HepG2 (cell line): ENCODE measurements at regions not wholly inside any gene's neighbourhood (a gene's known extent, or its start where the extent isn't known, plus 50 kb on each side); places are given as distances from the start of the nearest gene placed in this dataset.

ENCODE experiments used
- ATAC-seq: fragments of 200-7000 bp; cut with Tn5 transposase; 3 replicates; pipeline ENCODE4 v1.9.1; 2020; ENCODE audit warnings: mild to moderate bottlenecking, moderate library complexity
- BruUV-seq: library from RNA; stranded (reverse); fragments of 400-500 nt; replicated peaks from 2 replicates; lab custom pipeline; 2021; lab: Mats Ljungman, UMichigan
- CTCF ChIA-PET: fragments of 300-600 bp; formaldehyde crosslinking; extraction: SDS; loops from one replicate; lab custom pipeline; 2021; ENCODE audit warnings: low total read pairs, inconsistent platforms, low intra/inter-chr PET ratio; lab: Yijun Ruan, JAX
- POLR2A ChIA-PET: fragments of 350-600 bp; sonication (Branson Sonifier 250); formaldehyde crosslinking; loops from one replicate; lab custom pipeline; 2020; ENCODE audit warnings: antibody characterized with exemption, inconsistent platforms; lab: Yijun Ruan, JAX
- DNase-seq: peaks from one replicate; pipeline ENCODE4 v3.0.0-alpha.2; 2015; ENCODE audit warnings: low spot score
- FAIRE-seq: peaks from 3 replicates; lab custom pipeline; 2011; peaks lifted over from hg19 to GRCh38; lab: Jason Lieb, UNC
- H2AFZ ChIP-seq: one replicate; pipeline ENCODE4 v1.6.1; 2011; ENCODE audit warnings: low read length, inconsistent platforms
- H3K27ac ChIP-seq: fragments of 300-600 bp; 3 replicates; pipeline ENCODE4 v1.8.0; 2011; ENCODE audit warnings: mixed run types, mild to moderate bottlenecking, mixed read lengths, low read length, inconsistent platforms; ENCODE audit not compliant: insufficient read depth; ENCODE audit errors: extremely low read length
- H3K27me3 ChIP-seq, 2 experiments: fragments of 200-600 bp in 1 of 2; 2 replicates in 1 of 2; 3 replicates in 1 of 2; pipeline versions ENCODE4 v1.6.0 to v1.8.0; 2011; ENCODE audit warnings: low read length in 2 of 2, mild to moderate bottlenecking in 2 of 2, moderate library complexity in 2 of 2, inconsistent platforms in 1 of 2; ENCODE audit not compliant: insufficient read depth in 2 of 2, control insufficient read depth in 1 of 2
- H3K36me3 ChIP-seq, 2 experiments: fragments of 200-600 bp in 1 of 2; replicated peaks in 1 of 2; 2 replicates in 1 of 2; 3 replicates in 1 of 2; pipeline versions ENCODE4 v1.5.1 to v1.8.0; 2011; ENCODE audit warnings: low read length in 2 of 2, inconsistent platforms in 1 of 2; ENCODE audit not compliant: insufficient read depth in 2 of 2, control insufficient read depth in 1 of 2
- H3K4me1 ChIP-seq: 2 replicates; pipeline ENCODE4 v1.5.1; 2012; ENCODE audit warnings: low read length, inconsistent platforms; ENCODE audit not compliant: insufficient read depth
- H3K4me2 ChIP-seq: 2 replicates; pipeline ENCODE4 v1.6.0; 2011; ENCODE audit warnings: low read depth, low read length, inconsistent platforms
- H3K4me3 ChIP-seq, 3 experiments: fragments of 200-600 bp in 1 of 3; sonication (generic), shearing (Covaris generic) in 1 of 3; replicated peaks in 1 of 3; 2 replicates each; pipeline ENCODE4 v1.5.1; 2011 to 2016; ENCODE audit warnings: low read length in 3 of 3, inconsistent platforms in 2 of 3, low read depth in 2 of 3, mild to moderate bottlenecking in 2 of 3, control low read depth in 1 of 3, mixed read lengths in 1 of 3; ENCODE audit not compliant: insufficient read depth in 1 of 3
- H3K79me2 ChIP-seq: one replicate; pipeline ENCODE4 v1.6.1; 2011; ENCODE audit warnings: low read length, inconsistent platforms; ENCODE audit not compliant: insufficient read depth
- H3K9ac ChIP-seq: 2 replicates; pipeline ENCODE4 v1.6.0; 2011; ENCODE audit warnings: mild to moderate bottlenecking, low read depth, low read length, inconsistent platforms; ENCODE audit not compliant: insufficient read depth
- H3K9me3 ChIP-seq: 2 replicates; pipeline ENCODE4 v1.5.1; 2012; ENCODE audit warnings: mild to moderate bottlenecking, low read length
- H4K20me1 ChIP-seq: 2 replicates; pipeline ENCODE4 v1.6.0; 2011; ENCODE audit warnings: inconsistent platforms, mild to moderate bottlenecking, low read length, moderate library complexity; ENCODE audit not compliant: insufficient read depth
- DPF2 ChIP-seq: sonication (generic); formaldehyde crosslinking; IDR thresholded peaks from 2 replicates; pipeline ENCODE4 v1.4.0; 2020; ENCODE audit warnings: mild to moderate bottlenecking, low read depth, missing genetic modification reagents, borderline replicate concordance
- MIER3 ChIP-seq: IDR thresholded peaks from 2 replicates; pipeline ENCODE4 v1.6.1; 2016; ENCODE audit warnings: missing compliant biosample characterization, borderline replicate concordance
- NCOA2 ChIP-seq: sonication (generic); formaldehyde crosslinking; IDR thresholded peaks from 2 replicates; pipeline ENCODE4 v1.8.0; 2022; ENCODE audit warnings: inconsistent platforms
- NFE2L2 ChIP-seq: fragments of 150-350 bp; IDR thresholded peaks from 2 replicates; pipeline ENCODE4 v1.6.1; 2014; ENCODE audit warnings: low read length
- NFIC ChIP-seq: IDR thresholded peaks from 2 replicates; pipeline ENCODE4 v1.6.1; 2012; ENCODE audit warnings: mild to moderate bottlenecking, low read length, inconsistent platforms
- NFKBIZ ChIP-seq: IDR thresholded peaks from 2 replicates; pipeline ENCODE4 v1.6.1; 2018; ENCODE audit warnings: missing genetic modification reagents, missing compliant biosample characterization
- NFYC ChIP-seq: IDR thresholded peaks from 2 replicates; pipeline ENCODE4 v1.6.1; 2016; ENCODE audit warnings: missing genetic modification reagents, missing compliant biosample characterization
- ONECUT2 ChIP-seq: sonication (generic); formaldehyde crosslinking; IDR thresholded peaks from 2 replicates; pipeline ENCODE4 v1.4.0; 2020; ENCODE audit warnings: missing genetic modification reagents
- SMAD3 ChIP-seq: sonication (generic); formaldehyde crosslinking; IDR thresholded peaks from 2 replicates; pipeline ENCODE4 v1.4.0; 2020; ENCODE audit warnings: missing genetic modification reagents
- SRSF1 ChIP-seq: fragments of 200-400 bp; formaldehyde crosslinking; optimal IDR thresholded peaks from 2 replicates; pipeline ENCODE3; 2017; ENCODE audit warnings: mild to moderate bottlenecking, low read depth, low read length, moderate library complexity
- SYNCRIP ChIP-seq: fragments of 200-400 bp; formaldehyde crosslinking; IDR thresholded peaks from 2 replicates; pipeline ENCODE4 v1.6.1; 2018; ENCODE audit warnings: mild to moderate bottlenecking, low read depth, low read length; ENCODE audit not compliant: insufficient read depth
- ZFY ChIP-seq: sonication (generic); formaldehyde crosslinking; IDR thresholded peaks from 2 replicates; pipeline ENCODE4 v1.4.0; 2020; ENCODE audit warnings: missing genetic modification reagents
- ZNF180 ChIP-seq: sonication (generic); formaldehyde crosslinking; IDR thresholded peaks from 2 replicates; pipeline ENCODE4 v1.4.0; 2020; ENCODE audit warnings: low read depth, missing genetic modification reagents, borderline replicate concordance
- ZNF317 ChIP-seq: sonication (generic); formaldehyde crosslinking; IDR thresholded peaks from 2 replicates; pipeline ENCODE4 v1.5.0; 2020; ENCODE audit warnings: mild to moderate bottlenecking, missing genetic modification reagents
- ZNF660 ChIP-seq: sonication (generic); formaldehyde crosslinking; IDR thresholded peaks from 2 replicates; pipeline ENCODE4 v1.5.1; 2020; ENCODE audit warnings: mild to moderate bottlenecking, low read depth, missing genetic modification reagents, borderline replicate concordance
- ZNF772 ChIP-seq: sonication (generic); formaldehyde crosslinking; IDR thresholded peaks from 2 replicates; pipeline ENCODE4 v1.5.0; 2020; ENCODE audit warnings: mild to moderate bottlenecking, missing genetic modification reagents
- WGBS: methylation state at CpG from one replicate; pipeline ENCODE4 v1.1.6; 2017; ENCODE audit warnings: low lambda C conversion rate; 5-methylcytosine and 5-hydroxymethylcytosine counted together
- in situ Hi-C: cut with HindIII; loops from 2 replicates; pipeline ENCODE4 v1.10.0; 2017; ENCODE audit warnings: low pct_unique_long_range_greater_than_20kb; ENCODE audit not compliant: extremely low pct_ligation_motif_present
- intact Hi-C: fragments of 100-400 bp; cut with micrococcal nuclease; formaldehyde crosslinking; loops from one replicate; pipeline ENCODE4 v1.10.0; 2022; ENCODE audit not compliant: unreplicated experiment
- TF ChIP-seq, protein P1 (sequence below): sonication (generic); formaldehyde crosslinking; IDR thresholded peaks from 2 replicates; pipeline ENCODE4 v1.8.1; 2023; ENCODE audit warnings: missing genetic modification reagents, mild to moderate bottlenecking, borderline replicate concordance
- TF ChIP-seq, protein P2 (sequence below): sonication (generic); formaldehyde crosslinking; IDR thresholded peaks from 2 replicates; pipeline ENCODE4 v1.8.0; 2022; ENCODE audit warnings: mild to moderate bottlenecking, missing genetic modification reagents; ENCODE audit not compliant: insufficient replicate concordance
- TF ChIP-seq, protein P3 (sequence below): sonication (generic); formaldehyde crosslinking; IDR thresholded peaks from 2 replicates; pipeline ENCODE4 v1.4.0; 2020; ENCODE audit warnings: missing genetic modification reagents, borderline replicate concordance

DNA sequence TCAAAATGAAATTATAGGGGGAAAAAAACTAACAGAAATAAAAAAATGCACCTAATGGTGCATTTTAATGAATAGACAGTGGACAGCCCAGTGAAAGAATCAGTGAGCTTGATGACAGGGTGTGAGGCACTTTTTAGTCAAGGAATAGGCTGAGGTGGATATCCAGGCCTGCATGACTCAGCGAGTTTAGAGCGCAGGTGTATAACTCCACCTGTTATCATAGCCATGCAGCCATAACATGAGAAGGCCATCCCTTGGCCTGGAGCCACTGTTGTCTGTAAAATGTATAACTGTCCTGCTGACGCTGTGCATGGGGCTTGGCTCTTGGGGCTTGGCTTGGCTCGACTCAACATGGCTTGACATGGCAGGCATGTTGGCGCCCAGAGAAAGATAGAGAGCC lies 331.5 kb upstream of the NOX3 start:
- ATAC-seq (no peak), DNase-seq (no peak), FAIRE-seq (no peak)
- Histone ChIP-seq H3K27me3 (no peaks in the 10 kb centered on the region; a peak in 1 of 5 replicates), H3K9me3 (no peaks in the 10 kb centered on the region), H3K9ac (no peak overlapping the region), H3K4me1 (no peaks in the 10 kb centered on the region), H3K4me3 (no peak overlapping the region), H3K36me3 (no peaks in the 10 kb centered on the region), H4K20me1 (no peaks in the 10 kb centered on the region), H3K27ac (no peak overlapping the region), H3K79me2 (no peaks in the 10 kb centered on the region), H3K4me2 (no peak overlapping the region), H2AFZ (no peak overlapping the region)
- in situ Hi-C loops (no loop called here), intact Hi-C loops (no loop called here)
- WGBS = 36% methylated on average over 5 of the region's 5 CpGs
- BruUV-seq = no TSS peak
- CTCF ChIA-PET = no interaction called here
- POLR2A ChIA-PET = no interaction called here
- no peak for TF ChIP-seq NFIC
- peak; percentile 57; the same call in 1 of the 2 replicates for TF ChIP-seq NFE2L2

DNA sequence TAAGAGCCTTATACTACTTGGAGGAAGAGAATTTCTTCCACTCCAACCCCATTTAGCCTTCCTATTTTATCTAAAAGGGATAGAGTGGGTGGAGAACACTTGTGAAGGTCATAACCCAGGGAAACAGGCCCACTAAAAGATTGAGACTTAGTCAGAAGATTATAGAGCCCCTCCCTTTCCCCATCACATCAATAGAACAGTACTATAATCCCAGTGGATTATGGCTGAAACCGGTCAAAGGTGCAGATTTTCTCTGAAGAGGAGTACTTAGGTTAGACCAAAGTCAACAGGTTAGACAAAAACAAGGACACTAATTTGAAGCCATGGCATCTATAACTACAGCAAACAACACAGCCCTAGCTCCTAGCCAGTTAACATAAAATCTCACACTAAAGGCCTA lies 330.9 kb upstream of the NOX3 start:
- H3K4me3 ChIP-seq = no peak overlapping the region
- FAIRE-seq (no peak), DNase-seq (no peak), ATAC-seq (no peak)
- 0% methylated on average over 1 of the region's 1 CpG for WGBS
- H3K4me2 ChIP-seq = no peak overlapping the region
- H3K27ac ChIP-seq = no peak overlapping the region
- no peaks in the 10 kb centered on the region for H3K9me3 ChIP-seq
- no TSS peak for BruUV-seq
- H3K79me2 ChIP-seq = no peaks in the 10 kb centered on the region
- H3K4me1 ChIP-seq = no peaks in the 10 kb centered on the region
- ChIA-PET CTCF (no interaction called here), POLR2A (no interaction called here)
- no peaks in the 10 kb centered on the region for H3K36me3 ChIP-seq
- no peak overlapping the region for H2AFZ ChIP-seq
- in situ Hi-C loops = no loop called here
- no peaks in the 10 kb centered on the region for H4K20me1 ChIP-seq
- H3K9ac ChIP-seq = no peak overlapping the region
- intact Hi-C loops = no loop called here
- H3K27me3 ChIP-seq = no peaks in the 10 kb centered on the region; a peak in 1 of 5 replicates
- TF ChIP-seq ONECUT2 (CRISPR knock-in tag) (no peak), ZFY (CRISPR knock-in tag) (no peak), NFYC (no peak), ZNF317 (no peak), MIER3 (CRISPR knock-in tag) (no peak), SMAD3 (no peak), DPF2 (CRISPR knock-in tag) (no peak), NCOA2 (CRISPR knock-in tag) (no peak), SRSF1 (no peak), NFKBIZ (CRISPR knock-in tag) (no peak), ZNF660 (CRISPR knock-in tag) (no peak), ZNF772 (CRISPR knock-in tag) (no peak), SYNCRIP (no peak), ZNF180 (CRISPR knock-in tag) (no peak)
- TF ChIP-seq, protein P1, sequence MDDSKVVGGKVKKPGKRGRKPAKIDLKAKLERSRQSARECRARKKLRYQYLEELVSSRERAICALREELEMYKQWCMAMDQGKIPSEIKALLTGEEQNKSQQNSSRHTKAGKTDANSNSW (CRISPR knock-in tag) = no peak
- TF ChIP-seq, protein P2, sequence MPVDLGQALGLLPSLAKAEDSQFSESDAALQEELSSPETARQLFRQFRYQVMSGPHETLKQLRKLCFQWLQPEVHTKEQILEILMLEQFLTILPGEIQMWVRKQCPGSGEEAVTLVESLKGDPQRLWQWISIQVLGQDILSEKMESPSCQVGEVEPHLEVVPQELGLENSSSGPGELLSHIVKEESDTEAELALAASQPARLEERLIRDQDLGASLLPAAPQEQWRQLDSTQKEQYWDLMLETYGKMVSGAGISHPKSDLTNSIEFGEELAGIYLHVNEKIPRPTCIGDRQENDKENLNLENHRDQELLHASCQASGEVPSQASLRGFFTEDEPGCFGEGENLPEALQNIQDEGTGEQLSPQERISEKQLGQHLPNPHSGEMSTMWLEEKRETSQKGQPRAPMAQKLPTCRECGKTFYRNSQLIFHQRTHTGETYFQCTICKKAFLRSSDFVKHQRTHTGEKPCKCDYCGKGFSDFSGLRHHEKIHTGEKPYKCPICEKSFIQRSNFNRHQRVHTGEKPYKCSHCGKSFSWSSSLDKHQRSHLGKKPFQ (CRISPR knock-in tag) = no peak
- TF ChIP-seq, protein P3, sequence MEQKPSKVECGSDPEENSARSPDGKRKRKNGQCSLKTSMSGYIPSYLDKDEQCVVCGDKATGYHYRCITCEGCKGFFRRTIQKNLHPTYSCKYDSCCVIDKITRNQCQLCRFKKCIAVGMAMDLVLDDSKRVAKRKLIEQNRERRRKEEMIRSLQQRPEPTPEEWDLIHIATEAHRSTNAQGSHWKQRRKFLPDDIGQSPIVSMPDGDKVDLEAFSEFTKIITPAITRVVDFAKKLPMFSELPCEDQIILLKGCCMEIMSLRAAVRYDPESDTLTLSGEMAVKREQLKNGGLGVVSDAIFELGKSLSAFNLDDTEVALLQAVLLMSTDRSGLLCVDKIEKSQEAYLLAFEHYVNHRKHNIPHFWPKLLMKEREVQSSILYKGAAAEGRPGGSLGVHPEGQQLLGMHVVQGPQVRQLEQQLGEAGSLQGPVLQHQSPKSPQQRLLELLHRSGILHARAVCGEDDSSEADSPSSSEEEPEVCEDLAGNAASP = no peak
